ENCODE measurements at regions not wholly inside any gene's neighbourhood (a gene's known extent, or its start where the extent isn't known, plus 50 kb on each side); places are given as distances from the start of the nearest gene placed in this dataset.
A peak's percentile ranks its signal among the peaks of the same experiment; 100 is the strongest.

- Histone ChIP-seq H3K9me3 (peaks cover 0 to 2% of the 10 kb centered on the region in 2 donors), H3K4me1 (no peaks in the 10 kb centered on the region), H3K4me3 (no peak overlapping the region), H3K36me3 (no peaks in the 10 kb centered on the region), H3K27me3 (no peaks in the 10 kb centered on the region), H3K27ac (no peak overlapping the region)
- intact Hi-C loops (cut with DNase I), result no loop called here
- DNase-seq (no peak), ATAC-seq (no peak)
- TF ChIP-seq CTCF (IDR thresholded peaks at IDR 0.05), result no peak
Measured at GRCh38 chr9:16070455-16071145, 517.8 kb downstream of the CCDC171 start.

DNA sequence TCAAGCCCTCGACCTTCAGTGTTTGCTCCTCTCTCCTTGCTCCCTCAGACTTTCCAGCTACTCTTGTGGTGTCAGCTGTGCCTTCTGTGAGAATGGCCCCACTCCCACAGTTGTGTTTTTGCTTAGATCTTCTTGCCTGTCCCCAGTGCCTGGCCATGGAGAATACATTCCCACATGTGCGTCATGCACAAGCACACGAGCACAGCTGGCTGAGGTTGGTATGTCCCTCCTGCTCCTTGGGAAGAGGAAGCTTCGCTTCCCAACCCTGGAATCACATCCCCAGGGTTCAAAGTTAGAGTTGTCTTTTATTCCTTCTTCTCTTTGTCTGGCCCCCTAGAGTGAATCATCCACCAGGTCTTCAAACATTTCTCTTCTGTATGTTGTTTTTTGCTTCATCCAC lies 518.6 kb downstream of the CCDC171 start:
- Histone ChIP-seq H3K27me3 (no peaks in the 10 kb centered on the region), H3K4me3 (no peak overlapping the region), H3K9me3 (no peaks in the 10 kb centered on the region), H3K36me3 (no peaks in the 10 kb centered on the region), H3K27ac (no peak overlapping the region), H3K4me1 (no peaks in the 10 kb centered on the region)
- intact Hi-C loops (cut with DNase I), result no loop called here
- TF ChIP-seq CTCF (IDR thresholded peaks at IDR 0.05), result no peak
- no peak for ATAC-seq
- no peak for DNase-seq

- Histone ChIP-seq H3K9me3 (no peaks in the 10 kb centered on the region), H3K4me1 (no peaks in the 10 kb centered on the region), H3K4me3 (no peak overlapping the region), H3K36me3 (no peaks in the 10 kb centered on the region), H3K27me3 (no peaks in the 10 kb centered on the region), H3K27ac (no peak overlapping the region)
- DNase-seq, result peak in 2 of 4 donors; percentile 9 to 26
- no peak for TF ChIP-seq CTCF (IDR thresholded peaks at IDR 0.05)
- intact Hi-C loops (cut with DNase I), result no loop called here
- no peak for ATAC-seq
Measured at GRCh38 chr9:16074963-16075362, 522.1 kb downstream of the CCDC171 start.

GRCh38 chr9:16075696-16076095 lies 522.9 kb downstream of the CCDC171 start:
- no peak for TF ChIP-seq CTCF (IDR thresholded peaks at IDR 0.05)
- intact Hi-C loops (cut with DNase I), result no loop called here
- Histone ChIP-seq H3K27me3 (no peaks in the 10 kb centered on the region), H3K36me3 (no peaks in the 10 kb centered on the region), H3K4me1 (no peaks in the 10 kb centered on the region), H3K27ac (no peak overlapping the region), H3K4me3 (no peak overlapping the region), H3K9me3 (no peaks in the 10 kb centered on the region)
- ATAC-seq (no peak), DNase-seq (no peak)

- no peaks in the 10 kb centered on the region for H3K4me1 ChIP-seq
- DNase-seq, result no peak
- H3K27me3 ChIP-seq, result no peaks in the 10 kb centered on the region
- no peak for ATAC-seq
- no peaks in the 10 kb centered on the region for H3K36me3 ChIP-seq
- no peak overlapping the region for H3K4me3 ChIP-seq
- H3K27ac ChIP-seq, result no peak overlapping the region
- TF ChIP-seq CTCF (IDR thresholded peaks at IDR 0.05), result no peak
- H3K9me3 ChIP-seq, result no peaks in the 10 kb centered on the region
- intact Hi-C loops (cut with DNase I), result no loop called here
Measured at GRCh38 chr9:16076511-16076910, 523.7 kb downstream of the CCDC171 start.

Measured in left lung (tissue), 4 donors.